Kidney epithelial cell (primary cell): ENCODE measurements at regions not wholly inside any gene's neighbourhood (a gene's known extent, or its start where the extent isn't known, plus 50 kb on each side); places are given as distances from the start of the nearest gene placed in this dataset.

Experiments used
- DNase-seq: peaks from one replicate; pipeline ENCODE4 v3.0.0-alpha.2; 2010; ENCODE audit warnings: low read depth
- H3K27me3 ChIP-seq: 2 replicates; pipeline ENCODE4 v1.6.0; 2011; ENCODE audit warnings: low read length; ENCODE audit not compliant: control insufficient read depth, insufficient read depth
- H3K36me3 ChIP-seq: 2 replicates; pipeline ENCODE4 v1.5.1; 2011; ENCODE audit warnings: low read length; ENCODE audit not compliant: control insufficient read depth, insufficient read depth
- H3K4me3 ChIP-seq: 2 replicates; pipeline ENCODE4 v1.5.1; 2011; ENCODE audit warnings: low read depth, mild to moderate bottlenecking, control low read depth, low read length
- TF ChIP-seq, protein P1 (sequence below): IDR thresholded peaks from 2 replicates; pipeline ENCODE4 v1.5.1; 2011; ENCODE audit warnings: mild to moderate bottlenecking, moderate library complexity, low read length, control low read depth, inconsistent platforms; ENCODE audit not compliant: insufficient read depth, poor library complexity, severe bottlenecking

DNA sequence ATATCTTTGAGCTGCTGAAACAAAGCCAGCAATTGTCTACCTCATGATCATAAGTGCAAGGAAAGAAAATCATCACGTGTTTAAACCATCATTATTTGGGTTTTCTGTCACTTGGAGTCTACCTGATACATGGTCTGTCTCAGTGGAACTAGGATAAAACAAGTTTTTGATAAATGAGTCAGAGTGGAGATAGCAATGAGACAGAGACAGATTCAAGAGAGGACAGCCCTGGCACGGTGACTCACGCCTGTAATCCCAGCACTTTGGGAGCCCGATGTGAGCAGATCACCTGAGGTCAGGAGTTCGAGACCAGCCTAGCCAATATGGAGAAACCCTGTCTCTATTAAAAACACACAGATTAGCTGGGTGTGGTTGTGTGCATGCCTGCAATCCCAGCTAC is 93.8 kb downstream of the PMAIP1 start:
- DNase-seq: no peak
- TF ChIP-seq, protein P1, sequence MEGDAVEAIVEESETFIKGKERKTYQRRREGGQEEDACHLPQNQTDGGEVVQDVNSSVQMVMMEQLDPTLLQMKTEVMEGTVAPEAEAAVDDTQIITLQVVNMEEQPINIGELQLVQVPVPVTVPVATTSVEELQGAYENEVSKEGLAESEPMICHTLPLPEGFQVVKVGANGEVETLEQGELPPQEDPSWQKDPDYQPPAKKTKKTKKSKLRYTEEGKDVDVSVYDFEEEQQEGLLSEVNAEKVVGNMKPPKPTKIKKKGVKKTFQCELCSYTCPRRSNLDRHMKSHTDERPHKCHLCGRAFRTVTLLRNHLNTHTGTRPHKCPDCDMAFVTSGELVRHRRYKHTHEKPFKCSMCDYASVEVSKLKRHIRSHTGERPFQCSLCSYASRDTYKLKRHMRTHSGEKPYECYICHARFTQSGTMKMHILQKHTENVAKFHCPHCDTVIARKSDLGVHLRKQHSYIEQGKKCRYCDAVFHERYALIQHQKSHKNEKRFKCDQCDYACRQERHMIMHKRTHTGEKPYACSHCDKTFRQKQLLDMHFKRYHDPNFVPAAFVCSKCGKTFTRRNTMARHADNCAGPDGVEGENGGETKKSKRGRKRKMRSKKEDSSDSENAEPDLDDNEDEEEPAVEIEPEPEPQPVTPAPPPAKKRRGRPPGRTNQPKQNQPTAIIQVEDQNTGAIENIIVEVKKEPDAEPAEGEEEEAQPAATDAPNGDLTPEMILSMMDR: no peak
- Histone ChIP-seq H3K27me3 (no peaks in the 10 kb centered on the region), H3K36me3 (no peaks in the 10 kb centered on the region), H3K4me3 (no peak overlapping the region)

DNA sequence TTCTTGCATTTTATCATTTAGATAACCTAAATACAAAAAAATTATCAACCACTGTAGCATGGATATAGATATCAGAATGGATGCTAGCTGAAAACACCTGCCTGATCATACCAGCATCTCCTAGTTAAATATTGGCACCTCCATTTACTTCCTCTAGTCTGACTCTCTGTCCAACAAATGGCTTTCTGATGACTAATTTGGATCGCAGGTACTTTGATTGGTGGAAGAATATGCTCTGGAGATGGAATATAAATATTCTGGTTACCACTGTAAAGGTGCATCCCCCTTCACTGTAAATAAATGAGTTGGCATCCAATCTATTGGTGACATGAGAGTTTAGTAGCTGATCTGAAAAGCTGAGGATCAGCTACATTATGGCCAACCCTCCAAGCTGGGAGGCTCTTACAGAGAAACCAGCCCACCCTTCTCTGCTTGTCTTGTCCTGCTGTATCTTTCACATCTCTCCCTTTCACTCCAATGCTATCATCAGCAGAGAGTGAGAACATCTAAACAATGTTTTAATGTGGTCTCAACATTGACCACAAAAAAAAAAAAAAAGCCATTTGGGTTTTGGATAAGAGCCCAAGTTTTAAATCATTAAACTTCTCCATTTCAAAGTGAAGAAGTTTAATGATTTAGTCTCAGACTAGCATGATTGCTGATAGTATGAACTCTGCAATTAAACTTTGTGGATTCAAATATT is 90.5 kb downstream of the PMAIP1 start:
- Histone ChIP-seq H3K27me3 (no peaks in the 10 kb centered on the region), H3K36me3 (no peaks in the 10 kb centered on the region), H3K4me3 (no peak overlapping the region)
- TF ChIP-seq, protein P1: no peak
- DNase-seq: no peak

DNA sequence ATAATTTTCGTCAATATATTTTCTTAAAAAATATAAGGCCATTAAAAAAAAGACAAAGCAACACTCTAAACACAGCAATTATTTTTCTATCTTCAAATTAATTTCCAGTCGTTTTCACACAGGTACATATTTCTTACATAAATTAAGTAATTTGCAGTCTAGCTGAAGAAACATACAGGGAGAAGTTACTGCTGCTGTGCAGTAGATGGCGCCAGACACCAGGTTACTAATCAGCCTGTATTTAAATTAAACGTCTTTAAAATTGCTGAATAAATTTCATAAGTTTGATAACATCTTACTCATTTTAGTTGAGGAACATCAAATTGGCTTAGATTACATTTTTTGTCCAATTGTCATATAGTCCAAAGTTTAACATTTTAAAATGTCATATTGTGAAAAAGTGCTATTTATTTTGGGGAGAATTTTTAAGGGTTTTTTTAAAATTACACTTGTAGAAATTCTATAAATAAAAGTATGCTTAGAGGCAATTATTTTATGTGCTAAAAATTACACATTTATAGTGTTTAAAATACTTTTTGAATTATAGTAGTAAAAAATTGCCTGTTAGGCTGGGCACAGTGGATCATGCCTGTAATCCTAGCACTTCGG is 88.4 kb downstream of the PMAIP1 start:
- no peak for DNase-seq
- Histone ChIP-seq H3K4me3 (no peak overlapping the region), H3K36me3 (no peaks in the 10 kb centered on the region), H3K27me3 (no peaks in the 10 kb centered on the region)
- TF ChIP-seq, protein P1: peak; percentile 90

DNA sequence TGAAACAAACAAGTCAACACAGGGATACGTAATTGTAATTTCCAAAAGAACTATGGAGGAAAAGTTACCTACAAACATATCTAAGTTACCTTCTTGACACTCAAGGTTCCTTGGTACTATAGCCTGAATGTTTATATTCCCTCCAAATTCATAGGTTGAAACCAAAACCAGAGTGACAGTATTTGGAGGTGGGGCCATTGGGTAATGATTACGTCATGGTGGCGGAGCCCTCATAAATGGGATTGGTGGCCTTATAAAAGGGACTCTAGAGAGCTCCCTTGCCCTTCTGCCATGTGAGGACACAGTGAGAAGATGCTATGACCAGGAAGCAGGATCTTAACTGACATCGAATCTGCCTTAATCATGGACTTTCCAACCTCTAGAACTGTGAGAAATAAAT is 87.3 kb downstream of the PMAIP1 start:
- DNase-seq: no peak
- no peak overlapping the region for H3K4me3 ChIP-seq
- H3K27me3 ChIP-seq: no peaks in the 10 kb centered on the region
- TF ChIP-seq, protein P1: no peak
- H3K36me3 ChIP-seq: no peaks in the 10 kb centered on the region

DNA sequence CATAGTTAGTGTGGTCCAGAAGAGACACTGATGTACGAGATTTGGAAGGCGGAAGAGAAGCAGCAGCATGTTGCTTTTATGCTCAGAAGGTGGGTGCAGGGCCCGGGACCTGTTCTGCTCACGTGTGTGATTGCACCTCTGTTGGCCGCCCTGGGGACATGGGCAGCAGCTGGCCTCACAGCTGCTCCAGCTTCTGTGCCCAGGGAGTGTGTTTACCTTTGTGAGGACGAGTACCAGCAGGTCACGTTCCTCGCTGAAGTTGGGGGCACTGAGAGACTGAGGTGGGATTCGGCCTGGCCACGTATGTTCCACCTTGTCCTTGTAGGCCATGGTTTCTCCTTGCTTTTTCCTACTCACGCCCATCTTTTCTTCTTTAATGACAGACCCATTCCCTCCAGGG is 86.3 kb downstream of the PMAIP1 start:
- H3K36me3 ChIP-seq: no peaks in the 10 kb centered on the region
- no peak for DNase-seq
- TF ChIP-seq, protein P1: no peak
- H3K4me3 ChIP-seq: no peak overlapping the region
- no peaks in the 10 kb centered on the region for H3K27me3 ChIP-seq

GRCh38 chr18:59985289-59985688 is 85.5 kb downstream of the PMAIP1 start:
- TF ChIP-seq, protein P1: no peak
- Histone ChIP-seq H3K27me3 (no peaks in the 10 kb centered on the region), H3K4me3 (no peak overlapping the region), H3K36me3 (no peaks in the 10 kb centered on the region)
- DNase-seq: no peak
